HEK293 (cell line): ENCODE measurements at regions not wholly inside any gene's neighbourhood (a gene's known extent, or its start where the extent isn't known, plus 50 kb on each side); places are given as distances from the start of the nearest gene placed in this dataset.

ENCODE experiments used
- OVOL3 ChIP-seq: fragments of 450-650 bp; formaldehyde crosslinking; IDR thresholded peaks from 2 replicates; pipeline ENCODE4 v1.5.1; 2016; ENCODE audit warnings: missing biosample characterization, missing genetic modification characterization
- ZNF133 ChIP-seq: fragments of 450-650 bp; formaldehyde crosslinking; IDR thresholded peaks from 2 replicates; pipeline ENCODE4 v1.5.1; 2016; ENCODE audit warnings: missing biosample characterization, missing genetic modification characterization

DNA sequence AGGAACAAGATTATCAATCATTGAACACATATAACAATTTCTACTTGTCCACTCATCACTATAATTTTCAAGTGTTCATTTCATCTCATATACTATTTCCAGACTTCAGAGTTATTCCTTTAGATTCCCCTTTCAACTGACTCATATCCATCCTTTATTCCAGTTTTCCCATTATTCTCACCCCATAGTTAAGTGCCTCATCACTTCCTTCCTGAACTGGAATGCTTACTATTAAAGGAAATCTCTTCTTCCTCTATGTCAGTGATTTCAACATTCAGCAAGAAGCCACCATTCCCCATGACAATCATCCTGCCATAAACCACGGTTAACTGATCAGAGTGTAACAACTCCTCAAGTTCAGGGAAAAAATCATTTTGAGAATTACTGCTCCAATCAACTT lies 198.9 kb downstream of the FBXO8 start:
- TF ChIP-seq OVOL3 (tag by site-specific recombination) (no peak), ZNF133 (tag by site-specific recombination) (no peak)
